PC-9 (cell line): ENCODE measurements at regions not wholly inside any gene's neighbourhood (a gene's known extent, or its start where the extent isn't known, plus 50 kb on each side); places are given as distances from the start of the nearest gene placed in this dataset.

ENCODE experiments used
- CTCF ChIP-seq: fragments of 200-600 bp; sonication (generic); conservative IDR thresholded peaks from 2 replicates; pipeline ENCODE4 v1.6.1; 2017; ENCODE audit warnings: mixed run types, antibody characterized with exemption, mild to moderate bottlenecking, moderate library complexity
- EZH2 ChIP-seq: fragments of 200-600 bp; sonication (generic); IDR thresholded peaks from 2 replicates; pipeline ENCODE4 v1.8.0; 2017; ENCODE audit warnings: antibody characterized with exemption, low read depth

GRCh38 chr3:162777118-162777517 lies 1280.5 kb downstream of the OTOL1 start:
- TF ChIP-seq CTCF (no peak), EZH2 (no peak)
